ENCODE measurements at regions not wholly inside any gene's neighbourhood (a gene's known extent, or its start where the extent isn't known, plus 50 kb on each side); places are given as distances from the start of the nearest gene placed in this dataset.
"Not testable (repeated sequence)": the region's sequence is repeated elsewhere in the genome, so short reads cannot be mapped to it uniquely, and the experiment has no call there.

DNA sequence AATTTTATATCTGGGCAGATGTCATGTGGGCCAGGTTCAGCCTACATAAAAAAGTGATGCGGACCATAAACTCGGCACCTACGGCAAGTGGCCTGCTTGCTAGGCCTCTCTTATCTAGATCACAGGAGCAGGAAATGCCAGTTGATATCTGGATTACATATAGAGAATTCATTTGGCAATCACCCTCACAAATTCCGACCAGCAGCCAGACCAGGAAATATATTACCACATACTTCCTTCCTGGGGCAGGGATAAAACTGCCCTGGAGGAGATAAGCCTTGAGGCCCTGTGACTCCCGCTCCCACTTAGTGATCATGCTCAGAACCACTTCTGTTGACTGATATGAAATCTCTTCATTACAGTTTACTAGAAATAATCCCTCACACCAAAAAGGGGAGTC, 282.4 kb upstream of the FRG1 start:
- TF ChIP-seq POLR2AphosphoS5, CTCF (IDR thresholded peaks at IDR 0.05): not testable (repeated sequence)
